ENCODE measurements at regions not wholly inside any gene's neighbourhood (a gene's known extent, or its start where the extent isn't known, plus 50 kb on each side); places are given as distances from the start of the nearest gene placed in this dataset.

DNA sequence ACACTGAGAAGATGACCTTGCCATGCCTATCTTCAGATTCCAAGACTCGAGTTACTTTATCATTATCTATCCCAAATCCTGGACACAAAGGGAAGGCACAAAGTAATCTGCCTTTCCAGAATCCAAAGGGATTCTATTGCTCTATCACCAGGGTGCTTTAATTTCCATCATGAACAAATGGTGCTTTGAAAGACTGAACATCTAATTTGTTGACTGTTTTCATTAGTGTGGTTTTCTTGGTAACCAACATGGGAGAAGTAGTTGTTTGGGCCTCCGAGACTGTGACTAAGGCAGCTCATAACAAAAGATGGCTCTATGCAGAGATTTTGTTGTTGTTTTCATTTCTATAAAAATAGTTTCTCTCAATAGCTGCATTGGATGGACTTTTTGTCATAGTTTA, 441.0 kb upstream of the SOX9 start:
- TF ChIP-seq ZNF331 (CRISPR knock-in tag; IDR thresholded peaks at IDR 0.05; ENCODE audit: low read depth) (no peak), POLR2AphosphoS5 (IDR thresholded peaks at IDR 0.05; ENCODE audit: low read depth) (no peak), EZH2 (IDR thresholded peaks at IDR 0.05; ENCODE audit: low read depth, unreplicated experiment) (no peak), EZH2phosphoT487 (IDR thresholded peaks at IDR 0.05; ENCODE audit: unreplicated experiment) (no peak), CREB1 (CRISPR knock-in tag; IDR thresholded peaks at IDR 0.05; ENCODE audit: low read depth) (no peak), ZNF114 (CRISPR knock-in tag; IDR thresholded peaks at IDR 0.05) (no peak), NANOG (IDR thresholded peaks at IDR 0.05; ENCODE audit: borderline replicate concordance) (no peak), JUNB (IDR thresholded peaks at IDR 0.05; ENCODE audit: unreplicated experiment) (no peak)
- TF ChIP-seq, protein P1, sequence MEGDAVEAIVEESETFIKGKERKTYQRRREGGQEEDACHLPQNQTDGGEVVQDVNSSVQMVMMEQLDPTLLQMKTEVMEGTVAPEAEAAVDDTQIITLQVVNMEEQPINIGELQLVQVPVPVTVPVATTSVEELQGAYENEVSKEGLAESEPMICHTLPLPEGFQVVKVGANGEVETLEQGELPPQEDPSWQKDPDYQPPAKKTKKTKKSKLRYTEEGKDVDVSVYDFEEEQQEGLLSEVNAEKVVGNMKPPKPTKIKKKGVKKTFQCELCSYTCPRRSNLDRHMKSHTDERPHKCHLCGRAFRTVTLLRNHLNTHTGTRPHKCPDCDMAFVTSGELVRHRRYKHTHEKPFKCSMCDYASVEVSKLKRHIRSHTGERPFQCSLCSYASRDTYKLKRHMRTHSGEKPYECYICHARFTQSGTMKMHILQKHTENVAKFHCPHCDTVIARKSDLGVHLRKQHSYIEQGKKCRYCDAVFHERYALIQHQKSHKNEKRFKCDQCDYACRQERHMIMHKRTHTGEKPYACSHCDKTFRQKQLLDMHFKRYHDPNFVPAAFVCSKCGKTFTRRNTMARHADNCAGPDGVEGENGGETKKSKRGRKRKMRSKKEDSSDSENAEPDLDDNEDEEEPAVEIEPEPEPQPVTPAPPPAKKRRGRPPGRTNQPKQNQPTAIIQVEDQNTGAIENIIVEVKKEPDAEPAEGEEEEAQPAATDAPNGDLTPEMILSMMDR (conservative IDR thresholded peaks at IDR 0.05; ENCODE audit: low read depth in 2 of 2): no peak
- TF ChIP-seq, protein P2, sequence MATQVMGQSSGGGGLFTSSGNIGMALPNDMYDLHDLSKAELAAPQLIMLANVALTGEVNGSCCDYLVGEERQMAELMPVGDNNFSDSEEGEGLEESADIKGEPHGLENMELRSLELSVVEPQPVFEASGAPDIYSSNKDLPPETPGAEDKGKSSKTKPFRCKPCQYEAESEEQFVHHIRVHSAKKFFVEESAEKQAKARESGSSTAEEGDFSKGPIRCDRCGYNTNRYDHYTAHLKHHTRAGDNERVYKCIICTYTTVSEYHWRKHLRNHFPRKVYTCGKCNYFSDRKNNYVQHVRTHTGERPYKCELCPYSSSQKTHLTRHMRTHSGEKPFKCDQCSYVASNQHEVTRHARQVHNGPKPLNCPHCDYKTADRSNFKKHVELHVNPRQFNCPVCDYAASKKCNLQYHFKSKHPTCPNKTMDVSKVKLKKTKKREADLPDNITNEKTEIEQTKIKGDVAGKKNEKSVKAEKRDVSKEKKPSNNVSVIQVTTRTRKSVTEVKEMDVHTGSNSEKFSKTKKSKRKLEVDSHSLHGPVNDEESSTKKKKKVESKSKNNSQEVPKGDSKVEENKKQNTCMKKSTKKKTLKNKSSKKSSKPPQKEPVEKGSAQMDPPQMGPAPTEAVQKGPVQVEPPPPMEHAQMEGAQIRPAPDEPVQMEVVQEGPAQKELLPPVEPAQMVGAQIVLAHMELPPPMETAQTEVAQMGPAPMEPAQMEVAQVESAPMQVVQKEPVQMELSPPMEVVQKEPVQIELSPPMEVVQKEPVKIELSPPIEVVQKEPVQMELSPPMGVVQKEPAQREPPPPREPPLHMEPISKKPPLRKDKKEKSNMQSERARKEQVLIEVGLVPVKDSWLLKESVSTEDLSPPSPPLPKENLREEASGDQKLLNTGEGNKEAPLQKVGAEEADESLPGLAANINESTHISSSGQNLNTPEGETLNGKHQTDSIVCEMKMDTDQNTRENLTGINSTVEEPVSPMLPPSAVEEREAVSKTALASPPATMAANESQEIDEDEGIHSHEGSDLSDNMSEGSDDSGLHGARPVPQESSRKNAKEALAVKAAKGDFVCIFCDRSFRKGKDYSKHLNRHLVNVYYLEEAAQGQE (IDR thresholded peaks at IDR 0.05; ENCODE audit: unreplicated experiment): no peak
- TF ChIP-seq, protein P3, sequence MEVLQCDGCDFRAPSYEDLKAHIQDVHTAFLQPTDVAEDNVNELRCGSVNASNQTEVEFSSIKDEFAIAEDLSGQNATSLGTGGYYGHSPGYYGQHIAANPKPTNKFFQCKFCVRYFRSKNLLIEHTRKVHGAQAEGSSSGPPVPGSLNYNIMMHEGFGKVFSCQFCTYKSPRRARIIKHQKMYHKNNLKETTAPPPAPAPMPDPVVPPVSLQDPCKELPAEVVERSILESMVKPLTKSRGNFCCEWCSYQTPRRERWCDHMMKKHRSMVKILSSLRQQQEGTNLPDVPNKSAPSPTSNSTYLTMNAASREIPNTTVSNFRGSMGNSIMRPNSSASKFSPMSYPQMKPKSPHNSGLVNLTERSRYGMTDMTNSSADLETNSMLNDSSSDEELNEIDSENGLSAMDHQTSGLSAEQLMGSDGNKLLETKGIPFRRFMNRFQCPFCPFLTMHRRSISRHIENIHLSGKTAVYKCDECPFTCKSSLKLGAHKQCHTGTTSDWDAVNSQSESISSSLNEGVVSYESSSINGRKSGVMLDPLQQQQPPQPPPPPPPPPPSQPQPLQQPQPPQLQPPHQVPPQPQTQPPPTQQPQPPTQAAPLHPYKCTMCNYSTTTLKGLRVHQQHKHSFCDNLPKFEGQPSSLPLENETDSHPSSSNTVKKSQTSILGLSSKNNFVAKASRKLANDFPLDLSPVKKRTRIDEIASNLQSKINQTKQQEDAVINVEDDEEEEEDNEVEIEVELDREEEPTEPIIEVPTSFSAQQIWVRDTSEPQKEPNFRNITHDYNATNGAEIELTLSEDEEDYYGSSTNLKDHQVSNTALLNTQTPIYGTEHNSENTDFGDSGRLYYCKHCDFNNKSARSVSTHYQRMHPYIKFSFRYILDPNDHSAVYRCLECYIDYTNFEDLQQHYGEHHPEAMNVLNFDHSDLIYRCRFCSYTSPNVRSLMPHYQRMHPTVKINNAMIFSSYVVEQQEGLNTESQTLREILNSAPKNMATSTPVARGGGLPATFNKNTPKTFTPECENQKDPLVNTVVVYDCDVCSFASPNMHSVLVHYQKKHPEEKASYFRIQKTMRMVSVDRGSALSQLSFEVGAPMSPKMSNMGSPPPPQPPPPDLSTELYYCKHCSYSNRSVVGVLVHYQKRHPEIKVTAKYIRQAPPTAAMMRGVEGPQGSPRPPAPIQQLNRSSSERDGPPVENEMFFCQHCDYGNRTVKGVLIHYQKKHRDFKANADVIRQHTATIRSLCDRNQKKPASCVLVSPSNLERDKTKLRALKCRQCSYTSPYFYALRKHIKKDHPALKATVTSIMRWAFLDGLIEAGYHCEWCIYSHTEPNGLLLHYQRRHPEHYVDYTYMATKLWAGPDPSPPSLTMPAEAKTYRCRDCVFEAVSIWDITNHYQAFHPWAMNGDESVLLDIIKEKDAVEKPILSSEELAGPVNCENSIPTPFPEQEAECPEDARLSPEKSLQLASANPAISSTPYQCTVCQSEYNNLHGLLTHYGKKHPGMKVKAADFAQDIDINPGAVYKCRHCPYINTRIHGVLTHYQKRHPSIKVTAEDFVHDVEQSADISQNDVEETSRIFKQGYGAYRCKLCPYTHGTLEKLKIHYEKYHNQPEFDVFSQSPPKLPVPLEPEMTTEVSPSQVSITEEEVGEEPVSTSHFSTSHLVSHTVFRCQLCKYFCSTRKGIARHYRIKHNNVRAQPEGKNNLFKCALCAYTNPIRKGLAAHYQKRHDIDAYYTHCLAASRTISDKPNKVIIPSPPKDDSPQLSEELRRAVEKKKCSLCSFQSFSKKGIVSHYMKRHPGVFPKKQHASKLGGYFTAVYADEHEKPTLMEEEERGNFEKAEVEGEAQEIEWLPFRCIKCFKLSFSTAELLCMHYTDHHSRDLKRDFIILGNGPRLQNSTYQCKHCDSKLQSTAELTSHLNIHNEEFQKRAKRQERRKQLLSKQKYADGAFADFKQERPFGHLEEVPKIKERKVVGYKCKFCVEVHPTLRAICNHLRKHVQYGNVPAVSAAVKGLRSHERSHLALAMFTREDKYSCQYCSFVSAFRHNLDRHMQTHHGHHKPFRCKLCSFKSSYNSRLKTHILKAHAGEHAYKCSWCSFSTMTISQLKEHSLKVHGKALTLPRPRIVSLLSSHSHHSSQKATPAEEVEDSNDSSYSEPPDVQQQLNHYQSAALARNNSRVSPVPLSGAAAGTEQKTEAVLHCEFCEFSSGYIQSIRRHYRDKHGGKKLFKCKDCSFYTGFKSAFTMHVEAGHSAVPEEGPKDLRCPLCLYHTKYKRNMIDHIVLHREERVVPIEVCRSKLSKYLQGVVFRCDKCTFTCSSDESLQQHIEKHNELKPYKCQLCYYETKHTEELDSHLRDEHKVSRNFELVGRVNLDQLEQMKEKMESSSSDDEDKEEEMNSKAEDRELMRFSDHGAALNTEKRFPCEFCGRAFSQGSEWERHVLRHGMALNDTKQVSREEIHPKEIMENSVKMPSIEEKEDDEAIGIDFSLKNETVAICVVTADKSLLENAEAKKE (CRISPR knock-in tag; IDR thresholded peaks at IDR 0.05): no peak

Data from GM23338 (cell line).